CD14-positive monocyte (primary cell): ENCODE measurements at regions not wholly inside any gene's neighbourhood (a gene's known extent, or its start where the extent isn't known, plus 50 kb on each side); places are given as distances from the start of the nearest gene placed in this dataset.

Experiments used
- DNase-seq, 3 donors: peaks; one replicate each; pipeline ENCODE4 v3.0.0-alpha.2; 2011 to 2022
- H2AFZ ChIP-seq: 2 replicates; pipeline ENCODE4 v1.6.0; 2012; ENCODE audit warnings: mild to moderate bottlenecking, low read depth, low read length, inconsistent platforms; ENCODE audit not compliant: insufficient read depth, poor library complexity, severe bottlenecking
- H3K27ac ChIP-seq, 2 donors: 1 replicate in 1 of 2; 2 replicates in 1 of 2; pipeline ENCODE4 v1.5.1; 2012 to 2013; ENCODE audit warnings: low read length in 2 of 2, control low read depth in 1 of 2, inconsistent platforms in 1 of 2, low read depth in 1 of 2, mild to moderate bottlenecking in 1 of 2
- H3K27me3 ChIP-seq, 2 donors: one replicate each; pipeline versions ENCODE4 v1.6.0 to v1.6.1; 2011 to 2013; ENCODE audit warnings: low read length in 2 of 2; ENCODE audit not compliant: control insufficient read depth in 2 of 2, insufficient read depth in 2 of 2
- H3K36me3 ChIP-seq, 2 donors: replicated peaks in 1 of 2; 1 replicate in 1 of 2; 2 replicates in 1 of 2; pipeline versions ENCODE4 v1.5.1 to v1.6.1; 2012 to 2013; ENCODE audit warnings: low read length in 2 of 2, control low read depth in 1 of 2, inconsistent platforms in 1 of 2, mild to moderate bottlenecking in 1 of 2; ENCODE audit not compliant: insufficient read depth in 2 of 2, control insufficient read depth in 1 of 2
- H3K4me1 ChIP-seq, 2 donors: 1 replicate in 1 of 2; 2 replicates in 1 of 2; pipeline versions ENCODE4 v1.5.1 to v1.6.1; 2012 to 2013; ENCODE audit warnings: low read length in 2 of 2, control low read depth in 1 of 2, inconsistent platforms in 1 of 2, mild to moderate bottlenecking in 1 of 2, moderate library complexity in 1 of 2; ENCODE audit not compliant: insufficient read depth in 2 of 2, control insufficient read depth in 1 of 2
- H3K4me2 ChIP-seq: replicated peaks from 2 replicates; pipeline ENCODE3; 2012; ENCODE audit warnings: low read length, moderate library complexity, mild to moderate bottlenecking; ENCODE audit not compliant: poor library complexity, severe bottlenecking; ENCODE audit errors: extremely low read depth
- H3K4me3 ChIP-seq, 3 experiments: fragments of 200-600 bp in 1 of 3; sonication (generic) in 1 of 3; replicated peaks in 1 of 3; 1 replicate in 2 of 3; 2 replicates in 1 of 3; pipeline ENCODE4 v1.5.1; 2011 to 2013; ENCODE audit warnings: low read length in 3 of 3, mild to moderate bottlenecking in 3 of 3, control low read depth in 2 of 3, low read depth in 2 of 3, inconsistent platforms in 1 of 3, moderate library complexity in 1 of 3
- H3K79me2 ChIP-seq: 2 replicates; pipeline ENCODE4 v1.6.0; 2012; ENCODE audit warnings: mild to moderate bottlenecking, control low read depth, inconsistent platforms, low read length, moderate library complexity; ENCODE audit not compliant: insufficient read depth
- H3K9ac ChIP-seq: 2 replicates; pipeline ENCODE4 v1.6.0; 2017; ENCODE audit warnings: low read length, mild to moderate bottlenecking; ENCODE audit not compliant: insufficient read depth, poor library complexity, severe bottlenecking
- H3K9me3 ChIP-seq, 2 donors: replicated peaks in 1 of 2; 1 replicate in 1 of 2; 2 replicates in 1 of 2; pipeline versions ENCODE4 v1.5.1 to v1.6.1; 2012 to 2013; ENCODE audit warnings: low read length in 2 of 2, control low read depth in 1 of 2; ENCODE audit not compliant: control insufficient read depth in 1 of 2, insufficient read depth in 1 of 2
- H4K20me1 ChIP-seq: 2 replicates; pipeline ENCODE4 v1.6.0; 2012; ENCODE audit warnings: mild to moderate bottlenecking, low read length, control low read depth, moderate library complexity; ENCODE audit not compliant: insufficient read depth
- H3K27ac Mint-ChIP-seq, 7 donors: one replicate each; pipeline ENCODE4 v1.8.0; 2020; ENCODE audit warnings: mild to moderate bottlenecking in 7 of 7, mixed read lengths in 7 of 7, moderate library complexity in 6 of 7, inconsistent platforms in 2 of 7
- H3K27me3 Mint-ChIP-seq, 3 donors: one replicate each; pipeline ENCODE4 v1.8.0; 2021 to 2022; ENCODE audit warnings: low read depth in 3 of 3, mild to moderate bottlenecking in 3 of 3, mixed read lengths in 3 of 3, moderate library complexity in 3 of 3, inconsistent platforms in 1 of 3
- H3K36me3 Mint-ChIP-seq, 2 donors: one replicate each; pipeline ENCODE4 v1.8.0; 2020; ENCODE audit warnings: mixed read lengths in 2 of 2, inconsistent platforms in 1 of 2, mild to moderate bottlenecking in 1 of 2
- H3K4me1 Mint-ChIP-seq: one replicate; pipeline ENCODE4 v1.8.0; 2020; ENCODE audit warnings: mild to moderate bottlenecking, mixed read lengths
- H3K4me3 Mint-ChIP-seq, 2 donors: one replicate each; pipeline ENCODE4 v1.8.0; 2020; ENCODE audit warnings: mild to moderate bottlenecking in 2 of 2, mixed read lengths in 2 of 2, moderate library complexity in 1 of 2
- H3K9me3 Mint-ChIP-seq, 7 donors: one replicate each; pipeline ENCODE4 v1.8.0; 2020 to 2022; ENCODE audit warnings: mixed read lengths in 7 of 7, mild to moderate bottlenecking in 6 of 7, moderate library complexity in 6 of 7, inconsistent platforms in 2 of 7
- CTCF ChIP-seq: fragments of 200-600 bp; IDR thresholded peaks from one replicate; pipeline ENCODE4 v1.8.0; 2022; ENCODE audit warnings: antibody characterized with exemption, mild to moderate bottlenecking
- WGBS: methylation state at CpG from one replicate; pipeline ENCODE4 v1.1.5; 2013; ENCODE audit warnings: missing lambda C conversion rate; ENCODE audit not compliant: insufficient coverage; 5-methylcytosine and 5-hydroxymethylcytosine counted together
- intact Hi-C, 2 donors: fragments of 100-400 bp; cut with micrococcal nuclease; formaldehyde crosslinking; loops; one replicate each; pipeline versions ENCODE4 v1.15.0 to v1.15.1; 2023

- H3K4me3 ChIP-seq: no peak overlapping the region
- peaks cover 10 to 33% (median 11%) of the 10 kb centered on the region in 7 donors for H3K9me3 Mint-ChIP-seq
- H3K9me3 ChIP-seq: peaks cover 13 to 18% of the 10 kb centered on the region in 2 donors
- H3K4me1 Mint-ChIP-seq: no peaks in the 10 kb centered on the region
- no peak overlapping the region for H3K9ac ChIP-seq
- no peak for TF ChIP-seq CTCF
- intact Hi-C loops: no loop called here
- H3K36me3 Mint-ChIP-seq: no peaks in the 10 kb centered on the region
- H3K4me3 Mint-ChIP-seq: no peak overlapping the region
- DNase-seq: no peak
- H4K20me1 ChIP-seq: no peaks in the 10 kb centered on the region
- H3K27ac ChIP-seq: no peak overlapping the region
- H3K36me3 ChIP-seq: no peaks in the 10 kb centered on the region
- no peaks in the 10 kb centered on the region for H3K27me3 ChIP-seq
- H2AFZ ChIP-seq: no peak overlapping the region
- no peak overlapping the region for H3K4me2 ChIP-seq
- no peak overlapping the region for H3K27ac Mint-ChIP-seq
- WGBS: 100% methylated on average over 1 of the region's 4 CpGs
- no peaks in the 10 kb centered on the region for H3K27me3 Mint-ChIP-seq
- no peaks in the 10 kb centered on the region for H3K79me2 ChIP-seq
- no peaks in the 10 kb centered on the region for H3K4me1 ChIP-seq
Observed at GRCh38 chr1:193929374-193930033, 743.1 kb upstream of the B3GALT2 start.

GRCh38 chr1:193927550-193927949 lies 741.1 kb upstream of the B3GALT2 start:
- Histone ChIP-seq H3K27me3 (no peaks in the 10 kb centered on the region), H3K9ac (no peak overlapping the region), H3K36me3 (no peaks in the 10 kb centered on the region), H3K79me2 (no peaks in the 10 kb centered on the region), H4K20me1 (no peaks in the 10 kb centered on the region), H3K4me2 (no peak overlapping the region), H3K27ac (no peak overlapping the region), H3K9me3 (peaks cover 13 to 18% of the 10 kb centered on the region in 2 donors), H3K4me3 (no peak overlapping the region), H3K4me1 (no peaks in the 10 kb centered on the region), H2AFZ (no peak overlapping the region)
- intact Hi-C loops: no loop called here
- Mint-ChIP-seq H3K36me3 (no peaks in the 10 kb centered on the region), H3K27me3 (no peaks in the 10 kb centered on the region), H3K27ac (no peak overlapping the region), H3K4me3 (no peak overlapping the region), H3K9me3 (peaks cover 10 to 33% (median 12%) of the 10 kb centered on the region in 7 donors), H3K4me1 (no peaks in the 10 kb centered on the region)
- no peak for DNase-seq
- WGBS: 40% methylated on average over 2 of the region's 4 CpGs
- no peak for TF ChIP-seq CTCF
